ENCODE measurements at regions not wholly inside any gene's neighbourhood (a gene's known extent, or its start where the extent isn't known, plus 50 kb on each side); places are given as distances from the start of the nearest gene placed in this dataset.

GRCh38 chr13:79267560-79267959 lies 138.5 kb downstream of the RBM26 start:
- DNase-seq (ENCODE audit: low spot score) = no peak

GRCh38 chr13:79258489-79258888 lies 147.6 kb downstream of the RBM26 start:
- DNase-seq (ENCODE audit: low spot score) = no peak

- DNase-seq (ENCODE audit: low spot score) = no peak
Measured at GRCh38 chr13:79246578-79246949, 159.5 kb downstream of the RBM26 start.

GRCh38 chr13:79245937-79246577 lies 160.0 kb downstream of the RBM26 start:
- DNase-seq (ENCODE audit: low spot score) = no peak

- DNase-seq (ENCODE audit: low spot score) = no peak
Measured at GRCh38 chr13:79241697-79242096, 164.4 kb downstream of the RBM26 start.

- no peak for DNase-seq (ENCODE audit: low spot score)
Measured at GRCh38 chr13:79237981-79238380, 168.1 kb downstream of the RBM26 start.

GRCh38 chr13:79231887-79232286 lies 174.2 kb downstream of the RBM26 start:
- no peak for DNase-seq (ENCODE audit: low spot score)

- DNase-seq (ENCODE audit: low spot score) = no peak
Measured at GRCh38 chr13:79229761-79230160, 176.3 kb downstream of the RBM26 start.

GRCh38 chr13:79228972-79229371 lies 177.1 kb downstream of the RBM26 start:
- no peak for DNase-seq (ENCODE audit: low spot score)

- no peak for DNase-seq (ENCODE audit: low spot score)
Measured at GRCh38 chr13:79227418-79227817, 178.6 kb downstream of the RBM26 start.

- DNase-seq (ENCODE audit: low spot score) = no peak
Measured at GRCh38 chr13:79226938-79227337, 179.1 kb downstream of the RBM26 start.

- no peak for DNase-seq (ENCODE audit: low spot score)
Measured at GRCh38 chr13:79226250-79226649, 179.8 kb downstream of the RBM26 start.

- DNase-seq (ENCODE audit: low spot score) = no peak
Measured at GRCh38 chr13:79225487-79226232, 180.4 kb downstream of the RBM26 start.

GRCh38 chr13:79222427-79223205 lies 183.4 kb downstream of the RBM26 start:
- no peak for DNase-seq (ENCODE audit: low spot score)

- DNase-seq (ENCODE audit: low spot score) = no peak
Measured at GRCh38 chr13:79212064-79212619, 193.9 kb downstream of the RBM26 start.

- DNase-seq (ENCODE audit: low spot score) = no peak
Measured at GRCh38 chr13:79211377-79211776, 194.7 kb downstream of the RBM26 start.

- DNase-seq (ENCODE audit: low spot score) = no peak
Measured at GRCh38 chr13:79197933-79198332, 208.1 kb downstream of the RBM26 start.

- no peak for DNase-seq (ENCODE audit: low spot score)
Measured at GRCh38 chr13:79196843-79197242, 209.2 kb downstream of the RBM26 start.

- no peak for DNase-seq (ENCODE audit: low spot score)
Measured at GRCh38 chr13:79196366-79196765, 209.7 kb downstream of the RBM26 start.

- no peak for DNase-seq (ENCODE audit: low spot score)
Measured at GRCh38 chr13:79194727-79195126, 211.3 kb downstream of the RBM26 start.

- DNase-seq (ENCODE audit: low spot score) = no peak
Measured at GRCh38 chr13:79194272-79194671, 211.8 kb downstream of the RBM26 start.

- DNase-seq (ENCODE audit: low spot score) = no peak
Measured at GRCh38 chr13:79191501-79191900, 214.6 kb downstream of the RBM26 start.

GRCh38 chr13:79190932-79191331 lies 215.1 kb downstream of the RBM26 start:
- no peak for DNase-seq (ENCODE audit: low spot score)

Measured in GM03348 (cell line).